RCC 7860 (cell line): ENCODE measurements at regions not wholly inside any gene's neighbourhood (a gene's known extent, or its start where the extent isn't known, plus 50 kb on each side); places are given as distances from the start of the nearest gene placed in this dataset.

Experiments
- DNase-seq: peaks from one replicate; pipeline ENCODE4 v3.0.0-alpha.2; 2015; ENCODE audit warnings: low spot score
- FAIRE-seq: peaks from 2 replicates; lab custom pipeline; 2012; peaks lifted over from hg19 to GRCh38; lab: Jason Lieb, UNC

- no peak for DNase-seq
- FAIRE-seq = no peak
Measured at GRCh38 chr2:239768907-239769553, 256.1 kb downstream of the NDUFA10 start.

GRCh38 chr2:239768031-239768790 is 256.9 kb downstream of the NDUFA10 start:
- DNase-seq = no peak
- FAIRE-seq = no peak

DNA sequence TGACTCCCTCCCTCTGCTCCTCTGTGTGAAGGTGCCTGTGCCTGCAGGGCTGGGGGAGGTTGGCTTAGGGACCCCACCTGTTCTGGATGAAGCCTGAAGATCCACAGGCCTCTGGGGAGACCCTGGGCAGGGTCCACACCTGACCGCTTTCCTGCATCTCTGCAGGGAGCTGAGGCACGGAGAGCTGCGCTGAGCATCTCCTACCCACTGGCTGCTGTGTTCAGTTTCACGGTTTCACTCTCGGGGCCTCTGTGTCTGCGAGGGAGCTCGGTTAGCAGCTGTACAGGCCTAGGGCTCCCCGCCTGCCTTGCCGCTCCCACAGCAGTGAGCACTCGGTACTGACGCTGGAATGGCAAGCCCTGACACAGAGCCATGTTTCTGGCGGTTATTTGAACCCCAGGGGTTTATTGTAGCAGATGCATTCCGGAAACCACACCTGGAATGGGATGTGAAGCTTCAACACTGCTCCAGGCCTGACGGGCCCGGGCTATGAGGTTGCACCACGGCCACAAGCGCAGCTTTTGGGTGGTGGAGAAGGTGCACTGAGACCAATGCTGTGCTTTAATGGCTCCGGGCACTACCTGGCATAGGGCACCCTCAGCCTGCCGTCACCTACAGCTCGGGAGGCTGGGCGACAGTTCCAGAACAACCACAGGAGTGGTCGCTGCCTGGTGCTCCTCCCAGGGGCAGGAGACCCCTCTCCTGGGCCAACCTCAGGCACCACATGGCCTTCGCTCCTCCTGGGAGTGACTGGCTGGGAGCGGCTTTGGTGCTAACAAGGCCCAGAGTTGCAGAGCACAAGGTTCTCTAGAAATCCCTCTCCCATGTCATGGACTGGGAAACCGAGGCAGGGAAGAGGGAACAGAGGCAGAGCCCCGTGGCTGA is 257.9 kb downstream of the NDUFA10 start:
- DNase-seq (no peak), FAIRE-seq (no peak)

DNA sequence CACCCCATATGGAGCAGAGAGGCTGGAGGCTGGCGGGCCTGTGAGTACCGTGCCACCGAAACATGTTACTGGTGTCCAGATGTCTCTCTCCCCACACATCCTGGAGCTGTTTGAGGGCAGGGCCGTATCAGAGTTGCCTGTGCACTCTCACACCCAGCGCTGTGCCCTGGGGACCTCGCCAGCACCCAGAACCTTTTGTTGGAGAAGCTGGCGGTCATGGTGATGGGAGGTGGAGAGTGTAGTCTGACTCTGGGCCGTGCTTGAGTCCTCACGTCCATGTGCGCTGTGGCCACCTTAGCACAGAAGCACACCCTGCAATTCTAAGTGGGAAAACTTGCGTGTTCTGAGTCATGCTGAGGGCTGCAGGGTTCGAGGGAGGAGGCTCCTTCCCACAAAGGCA is 259.2 kb downstream of the NDUFA10 start:
- no peak for DNase-seq
- no peak for FAIRE-seq

- FAIRE-seq = no peak
- DNase-seq = no peak
Measured at GRCh38 chr2:239765076-239765845, 259.9 kb downstream of the NDUFA10 start.

GRCh38 chr2:239763433-239764097 is 261.6 kb downstream of the NDUFA10 start:
- DNase-seq (no peak), FAIRE-seq (no peak)

DNA sequence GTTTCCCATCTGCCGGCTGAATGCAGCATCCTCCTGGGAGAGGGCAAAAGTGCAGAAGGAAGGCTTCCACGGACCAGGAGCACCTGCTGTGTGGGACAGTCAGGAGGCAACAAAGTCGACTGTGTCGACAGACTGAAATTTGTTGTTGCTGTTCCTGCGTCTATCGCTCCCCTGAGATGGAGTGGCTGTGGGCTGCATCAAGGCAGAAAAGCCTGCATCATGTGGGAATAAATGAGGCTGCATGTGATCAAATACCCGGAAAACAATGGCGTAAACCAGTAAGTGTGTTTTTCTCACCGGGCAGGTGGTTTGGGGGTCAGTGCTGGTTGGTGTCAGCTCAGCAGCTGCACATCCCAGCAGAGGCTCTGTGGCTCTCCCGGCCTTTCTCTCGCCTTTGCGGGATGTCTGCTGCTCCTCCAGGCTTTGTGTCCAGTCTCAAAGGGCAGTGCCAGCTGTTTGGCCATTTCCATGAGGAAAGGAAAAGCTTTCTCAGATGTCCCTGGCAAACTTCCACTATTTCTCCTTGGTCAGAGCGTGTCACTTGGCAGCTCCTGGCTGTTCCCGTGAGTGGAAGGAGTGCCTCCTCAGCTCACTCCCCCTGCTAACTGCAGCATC is 262.4 kb downstream of the NDUFA10 start:
- no peak for FAIRE-seq
- no peak for DNase-seq

GRCh38 chr2:239762106-239762505 is 263.0 kb downstream of the NDUFA10 start:
- FAIRE-seq (no peak), DNase-seq (no peak)

DNA sequence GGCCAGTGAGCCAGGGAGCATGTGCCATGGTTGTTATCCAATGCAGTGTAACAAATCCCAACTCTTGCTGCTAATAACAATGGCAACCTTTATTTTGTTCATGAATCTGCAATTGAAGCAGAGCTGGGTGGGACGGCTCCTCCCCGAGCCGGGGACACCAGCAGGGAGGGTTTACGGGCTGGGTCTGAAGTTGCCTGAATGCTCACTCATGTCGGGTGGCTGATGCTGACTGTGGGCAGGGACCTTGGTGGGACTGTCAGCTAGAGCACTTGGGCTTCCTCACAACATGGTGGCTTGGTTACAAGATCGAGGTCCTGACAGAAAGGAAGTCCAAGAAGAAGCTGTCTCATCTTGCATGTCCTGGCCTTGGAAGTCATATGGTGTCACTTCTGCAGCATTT is 264.5 kb downstream of the NDUFA10 start:
- no peak for FAIRE-seq
- no peak for DNase-seq

DNA sequence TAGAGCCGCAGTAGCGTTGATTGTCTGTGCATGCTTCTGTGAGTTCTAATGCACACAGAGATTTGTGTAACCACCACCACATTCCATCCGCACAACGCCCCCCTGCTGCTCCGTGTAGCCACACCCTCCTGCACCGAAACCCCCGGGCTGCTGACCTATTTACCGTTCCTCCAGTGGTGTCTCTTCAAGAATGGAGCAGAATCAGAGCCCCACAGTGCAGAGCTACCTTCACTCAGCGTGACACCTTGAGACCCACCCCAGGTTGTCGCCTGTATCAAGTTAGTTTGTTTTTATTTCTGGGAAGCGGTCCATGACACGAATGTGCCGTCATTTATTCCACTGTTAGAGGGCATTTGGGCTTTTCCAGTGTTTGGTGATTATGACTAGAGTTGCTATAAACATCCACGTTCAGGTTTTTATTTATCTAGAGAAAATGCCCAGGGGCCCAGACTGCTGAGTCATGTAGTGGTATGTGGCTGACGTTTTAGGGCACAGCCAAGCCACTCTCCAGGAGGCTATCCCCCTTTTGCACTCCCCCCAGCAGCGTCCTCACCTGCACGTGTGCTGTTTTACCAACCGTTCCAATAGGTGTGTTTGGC is 266.8 kb downstream of the NDUFA10 start:
- no peak for DNase-seq
- FAIRE-seq = no peak

DNA sequence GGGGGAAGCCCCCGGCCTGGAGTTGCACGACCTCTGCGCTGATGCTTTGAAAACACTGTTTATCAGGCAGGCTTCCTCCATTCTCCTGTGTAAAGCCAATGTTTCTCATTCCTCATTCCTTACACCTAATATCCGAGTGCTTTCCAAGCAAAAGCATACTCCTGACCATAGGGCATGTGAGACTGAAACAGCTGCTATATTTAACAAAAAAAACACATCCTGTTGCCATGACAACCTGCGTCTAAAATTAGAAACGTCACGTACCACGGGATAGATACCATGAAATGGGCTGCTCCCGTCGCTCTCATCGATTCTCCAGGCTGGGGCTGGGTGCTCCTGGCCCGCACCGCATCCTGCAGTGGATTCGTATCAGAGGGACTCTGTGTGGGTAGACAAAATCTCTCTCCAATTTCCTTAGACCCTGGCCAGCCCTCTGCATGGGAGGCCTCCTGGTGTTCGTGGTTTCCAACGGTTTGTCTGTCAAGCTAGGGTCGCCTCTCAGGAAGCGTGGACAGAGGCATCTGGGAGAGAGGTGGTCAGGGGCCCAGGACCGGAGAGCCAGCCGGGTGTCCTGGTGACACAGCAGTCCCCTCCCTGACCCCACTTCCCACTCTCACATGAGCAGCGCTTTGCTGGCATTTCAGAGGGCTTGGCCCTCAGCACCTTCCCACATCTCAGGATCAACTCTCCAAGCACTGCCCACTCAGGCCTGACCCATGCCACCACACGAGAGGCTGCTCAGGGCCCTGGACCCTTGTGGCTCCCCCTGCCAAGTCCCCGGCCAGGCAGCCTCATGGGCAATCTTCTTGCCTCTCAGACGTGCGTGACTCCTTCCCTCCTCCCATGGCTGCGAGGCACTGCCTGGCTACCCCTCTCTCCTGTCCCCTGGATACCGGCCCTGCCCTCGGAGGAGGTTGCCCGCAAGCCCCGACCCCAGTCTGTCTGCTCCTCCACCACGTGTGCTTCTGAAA is 268.1 kb downstream of the NDUFA10 start:
- FAIRE-seq = no peak
- DNase-seq = no peak

GRCh38 chr2:239756031-239756789 is 268.9 kb downstream of the NDUFA10 start:
- FAIRE-seq (no peak), DNase-seq (no peak)

DNA sequence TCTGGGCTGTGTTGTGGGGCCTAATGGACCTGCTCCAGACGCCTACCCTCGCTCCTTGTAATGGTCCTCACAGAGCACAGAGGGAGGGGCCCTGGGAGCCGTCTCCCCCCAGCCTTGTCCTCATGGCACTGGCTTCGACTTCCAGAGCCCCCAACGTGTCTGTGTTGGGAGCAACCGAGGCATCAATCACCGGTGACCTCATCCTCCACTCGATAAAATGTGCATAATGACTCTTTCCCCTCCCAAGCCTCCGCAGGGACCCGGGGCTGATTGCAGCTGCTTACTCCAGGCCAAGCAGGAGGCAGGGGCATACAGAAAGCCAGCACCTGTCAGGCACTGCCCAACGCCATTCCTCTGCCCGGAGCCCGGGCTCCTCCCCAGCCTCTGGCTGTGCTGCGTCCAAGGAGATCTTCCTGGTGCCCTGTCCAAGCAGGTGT is 271.7 kb downstream of the NDUFA10 start:
- no peak for DNase-seq

DNA sequence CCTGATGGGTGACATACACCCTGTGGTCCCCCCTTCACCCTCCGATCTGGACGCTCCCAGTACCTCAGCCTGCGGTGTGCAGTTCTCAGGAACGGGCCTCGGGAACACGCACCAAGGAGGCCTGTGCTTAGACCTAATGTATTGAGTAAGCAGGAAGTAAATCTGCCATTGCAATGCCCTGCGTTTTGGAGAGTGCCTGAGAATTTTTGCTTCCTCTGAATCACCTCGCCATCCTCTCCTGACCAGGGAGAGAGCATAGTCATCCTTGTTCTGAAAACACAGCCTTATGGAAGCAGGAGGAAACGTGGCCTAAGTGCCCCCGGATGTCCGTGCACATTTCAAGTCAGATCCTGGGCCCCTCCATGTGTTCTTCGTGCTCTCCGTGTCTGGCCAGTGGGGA is 272.2 kb downstream of the NDUFA10 start:
- no peak for DNase-seq
- FAIRE-seq = no peak

More for the DNA sequence above, 271.7 kb downstream of the NDUFA10 start:
- FAIRE-seq = no peak

DNA sequence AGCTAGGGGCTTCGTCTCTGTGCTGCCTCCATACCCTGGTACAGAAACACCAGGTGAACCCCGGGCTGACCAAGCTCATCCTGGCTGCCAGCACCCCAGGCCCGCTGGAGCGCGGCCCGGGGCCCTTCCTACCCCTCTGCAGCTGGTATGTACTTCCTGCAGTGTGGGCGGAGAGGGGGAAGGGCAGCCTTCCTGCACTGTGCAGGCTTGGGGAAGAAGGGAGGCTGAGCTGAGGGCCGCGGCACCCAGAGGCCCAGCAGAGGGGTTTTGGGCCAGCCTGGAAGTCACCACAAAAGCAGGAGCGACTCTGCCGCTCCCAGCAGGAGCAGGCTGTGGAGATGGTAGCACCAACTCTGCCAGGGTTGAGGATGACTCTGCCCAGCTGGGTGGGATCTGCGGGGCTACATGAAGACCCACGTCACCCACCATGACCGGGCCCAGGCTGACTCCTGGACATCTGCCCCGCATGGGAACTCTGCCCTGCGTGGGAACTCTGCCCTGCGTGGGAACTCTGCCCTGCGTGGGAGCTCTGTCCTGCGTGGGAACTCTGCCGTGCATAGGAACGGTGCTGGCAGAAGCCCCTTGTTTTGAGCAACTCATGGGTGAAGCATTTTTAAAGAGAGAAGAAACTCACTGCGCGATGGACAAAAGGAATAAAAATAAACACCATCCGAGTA is 273.3 kb downstream of the NDUFA10 start:
- no peak for DNase-seq
- FAIRE-seq = no peak

DNA sequence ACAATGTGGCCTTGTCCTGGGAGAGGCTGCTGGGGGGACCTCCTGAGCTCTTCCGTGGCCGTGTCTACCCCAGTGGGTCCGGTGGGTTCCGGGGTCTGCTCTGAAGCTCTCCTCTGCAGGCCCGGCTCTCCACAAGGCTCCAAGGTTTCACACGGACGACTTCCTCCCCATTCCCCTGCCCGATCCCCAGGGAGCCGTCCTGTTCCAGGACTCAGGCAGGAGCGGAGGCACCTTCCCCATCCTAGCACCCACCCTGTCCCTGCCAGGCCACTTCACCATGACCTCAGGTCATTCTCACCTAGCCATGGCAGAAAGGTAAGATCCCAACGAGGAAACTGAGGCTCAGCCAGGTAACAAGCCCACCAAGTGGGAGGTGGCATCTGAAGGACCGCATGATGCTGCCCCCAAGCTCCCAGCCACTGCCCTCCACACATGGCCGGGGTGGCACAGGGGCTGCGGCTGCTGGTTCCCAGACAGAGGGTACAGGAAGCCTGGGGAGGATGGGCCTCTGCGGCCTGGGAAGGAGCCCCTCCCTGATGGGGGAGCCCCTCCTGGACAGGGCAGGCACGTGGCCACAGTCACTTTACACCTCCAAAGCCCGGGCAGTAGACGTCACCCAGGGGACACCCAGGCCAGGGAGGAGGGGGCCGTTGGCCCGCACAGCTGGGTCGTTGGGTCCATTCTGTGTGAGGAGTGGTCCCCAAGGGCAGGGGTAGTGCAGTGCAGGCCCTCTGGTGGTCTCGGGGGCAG is 274.0 kb downstream of the NDUFA10 start:
- no peak for DNase-seq
- FAIRE-seq = no peak
